ENCODE measurements at regions not wholly inside any gene's neighbourhood (a gene's known extent, or its start where the extent isn't known, plus 50 kb on each side); places are given as distances from the start of the nearest gene placed in this dataset.

DNA sequence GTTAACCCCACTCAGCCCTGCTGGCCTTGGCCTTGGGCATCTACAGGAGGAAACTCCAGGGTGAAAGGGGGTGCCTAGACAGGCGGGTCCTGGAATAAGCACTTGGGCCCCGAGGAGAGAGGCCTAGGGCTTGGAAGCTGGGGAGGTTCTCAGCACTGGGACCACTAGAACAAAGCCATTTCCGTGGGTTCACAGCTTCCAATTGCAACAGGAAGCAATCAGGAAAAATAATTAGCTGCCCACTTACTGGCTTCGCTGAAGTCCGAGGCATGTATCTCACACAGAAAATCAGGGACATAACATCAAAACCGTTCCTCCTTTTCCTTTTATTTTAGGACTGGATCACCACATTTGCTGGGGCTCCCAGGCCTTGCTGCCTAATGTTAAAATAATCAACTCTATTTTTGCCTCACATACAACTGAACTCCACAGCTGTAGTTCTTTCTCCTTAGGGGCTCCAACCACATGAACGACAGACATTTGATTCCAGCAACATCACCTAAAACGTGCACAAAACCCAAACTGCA is 161.1 kb upstream of the GRK3 start:
- FAIRE-seq (no peak), DNase-seq (ENCODE audit: insufficient read length) (no peak)
- TF ChIP-seq TAF1 (IDR thresholded peaks at IDR 0.05; ENCODE audit: borderline replicate concordance, low read depth, low read length): no peak
- TF ChIP-seq POLR2A (IDR thresholded peaks at IDR 0.05; ENCODE audit: low read depth, low read length): no peak
- TF ChIP-seq POLR2AphosphoS5 (IDR thresholded peaks at IDR 0.05; ENCODE audit: low read depth, low read length): no peak

- FAIRE-seq: peak; percentile 17
- DNase-seq (ENCODE audit: insufficient read length): no peak
- TF ChIP-seq POLR2A (IDR thresholded peaks at IDR 0.05; ENCODE audit: low read depth, low read length) (no peak), POLR2AphosphoS5 (IDR thresholded peaks at IDR 0.05; ENCODE audit: low read depth, low read length) (no peak), TAF1 (IDR thresholded peaks at IDR 0.05; ENCODE audit: borderline replicate concordance, low read depth, low read length) (no peak)
These were observed 160.5 kb upstream of the GRK3 start for GRCh38 chr22:25403811-25404471.

- TF ChIP-seq POLR2AphosphoS5 (IDR thresholded peaks at IDR 0.05; ENCODE audit: low read depth, low read length): no peak
- no peak for TF ChIP-seq POLR2A (IDR thresholded peaks at IDR 0.05; ENCODE audit: low read depth, low read length)
- no peak for TF ChIP-seq TAF1 (IDR thresholded peaks at IDR 0.05; ENCODE audit: borderline replicate concordance, low read depth, low read length)
- FAIRE-seq: no peak
- no peak for DNase-seq (ENCODE audit: insufficient read length)
These were observed 159.9 kb upstream of the GRK3 start for GRCh38 chr22:25404556-25404927.

- TF ChIP-seq POLR2A (IDR thresholded peaks at IDR 0.05; ENCODE audit: low read depth, low read length) (peak; percentile 68; the same call in 1 of the 2 replicates), POLR2AphosphoS5 (IDR thresholded peaks at IDR 0.05; ENCODE audit: low read depth, low read length) (no peak), TAF1 (IDR thresholded peaks at IDR 0.05; ENCODE audit: borderline replicate concordance, low read depth, low read length) (no peak)
- peak; percentile 84 for DNase-seq (ENCODE audit: insufficient read length)
- peak; percentile 65 for FAIRE-seq
These were observed 159.3 kb upstream of the GRK3 start for GRCh38 chr22:25404928-25405816.

- TF ChIP-seq TAF1 (IDR thresholded peaks at IDR 0.05; ENCODE audit: borderline replicate concordance, low read depth, low read length): no peak
- TF ChIP-seq POLR2AphosphoS5 (IDR thresholded peaks at IDR 0.05; ENCODE audit: low read depth, low read length): no peak
- no peak for TF ChIP-seq POLR2A (IDR thresholded peaks at IDR 0.05; ENCODE audit: low read depth, low read length)
- FAIRE-seq (no peak), DNase-seq (ENCODE audit: insufficient read length) (no peak)
These were observed 158.5 kb upstream of the GRK3 start for GRCh38 chr22:25405841-25406509.

GRCh38 chr22:25406510-25407210 is 157.8 kb upstream of the GRK3 start:
- DNase-seq (ENCODE audit: insufficient read length): no peak
- TF ChIP-seq POLR2AphosphoS5 (IDR thresholded peaks at IDR 0.05; ENCODE audit: low read depth, low read length) (no peak), POLR2A (IDR thresholded peaks at IDR 0.05; ENCODE audit: low read depth, low read length) (no peak), TAF1 (IDR thresholded peaks at IDR 0.05; ENCODE audit: borderline replicate concordance, low read depth, low read length) (no peak)
- FAIRE-seq: no peak

DNA sequence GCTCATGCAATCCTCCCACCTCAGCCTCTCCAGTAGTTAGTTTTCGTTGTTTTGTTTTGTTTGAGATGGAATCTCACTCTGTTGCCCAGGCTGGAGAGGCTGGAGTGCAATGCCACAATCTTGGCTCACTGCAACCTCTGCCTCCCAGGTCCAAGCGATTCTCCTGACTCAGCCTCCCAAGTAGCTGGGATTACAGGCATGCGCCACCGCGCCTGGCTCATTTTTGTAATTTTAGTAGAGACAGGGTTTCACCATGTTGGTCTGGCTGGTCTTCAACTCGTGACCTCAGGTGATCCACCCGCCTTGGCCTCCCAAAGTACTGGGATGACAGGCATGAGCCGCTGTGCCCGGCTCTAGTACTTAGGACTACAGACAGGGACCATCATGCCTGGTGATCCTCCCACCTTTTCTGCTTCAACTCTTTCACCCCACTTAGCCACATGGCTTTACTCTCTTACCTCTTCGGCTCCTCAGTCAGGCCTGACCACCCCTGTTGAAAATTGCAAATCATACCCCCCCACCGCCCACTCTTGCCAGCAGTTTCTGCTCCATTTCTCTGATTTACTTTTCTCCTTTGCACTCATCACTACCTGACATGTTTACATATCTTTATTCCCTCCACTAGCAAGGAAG is 157.1 kb upstream of the GRK3 start:
- no peak for TF ChIP-seq POLR2A (IDR thresholded peaks at IDR 0.05; ENCODE audit: low read depth, low read length)
- TF ChIP-seq TAF1 (IDR thresholded peaks at IDR 0.05; ENCODE audit: borderline replicate concordance, low read depth, low read length): no peak
- no peak for TF ChIP-seq POLR2AphosphoS5 (IDR thresholded peaks at IDR 0.05; ENCODE audit: low read depth, low read length)
- FAIRE-seq (no peak), DNase-seq (ENCODE audit: insufficient read length) (no peak)

DNA sequence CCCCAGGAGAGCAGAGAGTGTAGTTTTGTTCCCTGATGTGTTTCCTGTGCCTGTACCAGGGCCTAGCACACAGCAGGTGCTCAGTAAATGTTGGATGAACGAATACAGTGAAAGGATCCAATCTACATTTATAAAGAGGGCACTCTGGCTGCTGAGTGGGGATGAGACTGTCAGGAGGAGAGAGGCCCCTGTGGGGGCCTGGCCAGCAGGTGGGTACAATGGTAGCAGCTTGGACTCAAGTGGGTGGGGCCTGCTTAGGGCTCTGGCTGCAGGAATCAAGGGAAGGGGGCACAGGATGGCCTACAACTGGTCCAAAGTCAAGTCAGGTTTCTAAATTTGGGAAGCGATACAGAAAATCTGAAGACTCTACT is 156.6 kb upstream of the GRK3 start:
- DNase-seq (ENCODE audit: insufficient read length): no peak
- no peak for FAIRE-seq
- no peak for TF ChIP-seq POLR2A (IDR thresholded peaks at IDR 0.05; ENCODE audit: low read depth, low read length)
- no peak for TF ChIP-seq TAF1 (IDR thresholded peaks at IDR 0.05; ENCODE audit: borderline replicate concordance, low read depth, low read length)
- TF ChIP-seq POLR2AphosphoS5 (IDR thresholded peaks at IDR 0.05; ENCODE audit: low read depth, low read length): no peak

GRCh38 chr22:25409240-25409639 is 155.2 kb upstream of the GRK3 start:
- DNase-seq (ENCODE audit: insufficient read length): no peak
- no peak for FAIRE-seq
- TF ChIP-seq POLR2A (IDR thresholded peaks at IDR 0.05; ENCODE audit: low read depth, low read length) (no peak), POLR2AphosphoS5 (IDR thresholded peaks at IDR 0.05; ENCODE audit: low read depth, low read length) (no peak), TAF1 (IDR thresholded peaks at IDR 0.05; ENCODE audit: borderline replicate concordance, low read depth, low read length) (no peak)

GRCh38 chr22:25410849-25411248 is 153.6 kb upstream of the GRK3 start:
- DNase-seq (ENCODE audit: insufficient read length) (no peak), FAIRE-seq (peak; percentile 14)
- no peak for TF ChIP-seq POLR2AphosphoS5 (IDR thresholded peaks at IDR 0.05; ENCODE audit: low read depth, low read length)
- TF ChIP-seq POLR2A (IDR thresholded peaks at IDR 0.05; ENCODE audit: low read depth, low read length): no peak
- no peak for TF ChIP-seq TAF1 (IDR thresholded peaks at IDR 0.05; ENCODE audit: borderline replicate concordance, low read depth, low read length)
